CD4-positive, alpha-beta memory T cell (primary cell): ENCODE measurements at regions not wholly inside any gene's neighbourhood (a gene's known extent, or its start where the extent isn't known, plus 50 kb on each side); places are given as distances from the start of the nearest gene placed in this dataset.
"Not testable (repeated sequence)": the region's sequence is repeated elsewhere in the genome, so short reads cannot be mapped to it uniquely, and the experiment has no call there.

Experiments used
- CTCF ChIA-PET: fragments of 350-600 bp; sonication (Branson Sonifier 250); formaldehyde crosslinking; loops from one replicate; lab custom pipeline; 2021; ENCODE audit warnings: inconsistent platforms; ENCODE audit not compliant: partially characterized antibody; lab: Charles Lee
- POLR2A ChIA-PET: fragments of 350-600 bp; sonication (Branson Sonifier 250); formaldehyde crosslinking; loops from one replicate; lab custom pipeline; 2021; ENCODE audit not compliant: partially characterized antibody; lab: Charles Lee
- DNase-seq, 5 donors: peaks; one replicate each; pipeline versions ENCODE4 v3.0.0 to v3.0.0-alpha.2; 2020 to 2022; ENCODE audit warnings: mixed read lengths in 1 of 5
- H3K27ac ChIP-seq: one replicate; pipeline ENCODE4 v1.7.0; 2013; ENCODE audit warnings: low read depth, low read length
- H3K27me3 ChIP-seq: 2 replicates; pipeline ENCODE4 v1.7.0; 2013; ENCODE audit warnings: mild to moderate bottlenecking, low read length, moderate library complexity; ENCODE audit not compliant: insufficient read depth
- H3K36me3 ChIP-seq: 2 replicates; pipeline ENCODE4 v1.7.0; 2013; ENCODE audit warnings: mild to moderate bottlenecking, low read length, moderate library complexity; ENCODE audit not compliant: insufficient read depth
- H3K4me1 ChIP-seq: 2 replicates; pipeline ENCODE4 v1.7.0; 2013; ENCODE audit warnings: mild to moderate bottlenecking, low read length, moderate library complexity; ENCODE audit not compliant: insufficient read depth
- H3K4me3 ChIP-seq, 2 donors: one replicate each; pipeline ENCODE4 v1.7.0; 2013; ENCODE audit warnings: low read length in 2 of 2, mild to moderate bottlenecking in 1 of 2
- H3K9me3 ChIP-seq, 2 donors: one replicate each; pipeline ENCODE4 v1.7.0; 2013; ENCODE audit warnings: low read length in 2 of 2, control low read depth in 1 of 2; ENCODE audit not compliant: control insufficient read depth in 1 of 2
- H3K27ac Mint-ChIP-seq, 7 donors: one replicate each; pipeline ENCODE4 v1.8.0; 2020 to 2021; ENCODE audit warnings: mixed read lengths in 7 of 7, mild to moderate bottlenecking in 6 of 7, inconsistent platforms in 3 of 7, moderate library complexity in 3 of 7
- H3K27me3 Mint-ChIP-seq, 2 donors: one replicate each; pipeline ENCODE4 v1.8.0; 2020 to 2021; ENCODE audit warnings: mixed read lengths in 2 of 2
- H3K36me3 Mint-ChIP-seq, 2 donors: one replicate each; pipeline ENCODE4 v1.8.0; 2020 to 2021; ENCODE audit warnings: mixed read lengths in 2 of 2, inconsistent platforms in 1 of 2, mild to moderate bottlenecking in 1 of 2
- H3K4me1 Mint-ChIP-seq, 4 donors: one replicate each; pipeline ENCODE4 v1.8.0; 2020 to 2021; ENCODE audit warnings: mixed read lengths in 4 of 4, mild to moderate bottlenecking in 1 of 4
- H3K4me3 Mint-ChIP-seq, 8 donors: one replicate each; pipeline ENCODE4 v1.8.0; 2020 to 2021; ENCODE audit warnings: mixed read lengths in 8 of 8, mild to moderate bottlenecking in 7 of 8, moderate library complexity in 6 of 8, inconsistent platforms in 3 of 8
- H3K9me3 Mint-ChIP-seq, 8 donors: one replicate each; pipeline ENCODE4 v1.8.0; 2020 to 2021; ENCODE audit warnings: mixed read lengths in 8 of 8, mild to moderate bottlenecking in 5 of 8, inconsistent platforms in 3 of 8, moderate library complexity in 1 of 8
- intact Hi-C: fragments of 100-400 bp; cut with micrococcal nuclease; formaldehyde crosslinking; loops from one replicate; pipeline ENCODE4 v1.15.1; 2023

- H3K9me3 Mint-ChIP-seq: peaks cover 0 to 8% (median 0%) of the 10 kb centered on the region in 8 donors
Observed at GRCh38 chr13:71303144-71303543, 563.9 kb downstream of the DACH1 start.

GRCh38 chr13:71300602-71301001 is 566.4 kb downstream of the DACH1 start:
- no peaks in the 10 kb centered on the region for H3K4me1 ChIP-seq
- no peak overlapping the region for H3K27ac ChIP-seq
- H3K27me3 ChIP-seq: no peaks in the 10 kb centered on the region
- H3K27me3 Mint-ChIP-seq: no peaks in the 10 kb centered on the region
- H3K4me3 ChIP-seq: no peak overlapping the region
- peaks cover 0 to 11% (median under 1%) of the 10 kb centered on the region in 8 donors for H3K9me3 Mint-ChIP-seq
- no peaks in the 10 kb centered on the region for H3K36me3 ChIP-seq
- no peaks in the 10 kb centered on the region for H3K36me3 Mint-ChIP-seq
- no peaks in the 10 kb centered on the region for H3K4me1 Mint-ChIP-seq
- intact Hi-C loops: no loop called here
- H3K27ac Mint-ChIP-seq: no peak overlapping the region
- CTCF ChIA-PET: no interaction called here
- H3K4me3 Mint-ChIP-seq: no peak overlapping the region
- DNase-seq: no peak
- POLR2A ChIA-PET: no interaction called here
- no peaks in the 10 kb centered on the region for H3K9me3 ChIP-seq

More at GRCh38 chr13:71303144-71303543, 563.9 kb downstream of the DACH1 start:
- Mint-ChIP-seq H3K27me3 (no peaks in the 10 kb centered on the region), H3K4me3 (no peak overlapping the region), H3K27ac (no peak overlapping the region), H3K36me3 (no peaks in the 10 kb centered on the region), H3K4me1 (no peaks in the 10 kb centered on the region)
- CTCF ChIA-PET: no interaction called here
- intact Hi-C loops: no loop called here
- no peaks in the 10 kb centered on the region for H3K9me3 ChIP-seq
- POLR2A ChIA-PET: no interaction called here
- DNase-seq: no peak
- H3K27me3 ChIP-seq: no peaks in the 10 kb centered on the region
- H3K27ac ChIP-seq: no peak overlapping the region
- H3K4me1 ChIP-seq: no peaks in the 10 kb centered on the region
- no peaks in the 10 kb centered on the region for H3K36me3 ChIP-seq
- H3K4me3 ChIP-seq: no peak overlapping the region

- POLR2A ChIA-PET: no interaction called here
- Mint-ChIP-seq H3K9me3 (peaks cover 0 to 6% (median under 1%) of the 10 kb centered on the region in 8 donors), H3K36me3 (peaks cover 0 to 2% of the 10 kb centered on the region in 2 donors), H3K27ac (peak overlapping the region; percentile 83 to 98 (median 95)), H3K4me3 (peak overlapping the region in 7 of 8 donors; percentile 13 to 92 (median 90)), H3K27me3 (peaks cover 0 to 5% of the 10 kb centered on the region in 2 donors), H3K4me1 (peaks cover 10 to 29% (median 22%) of the 10 kb centered on the region in 4 donors)
- Histone ChIP-seq H3K4me1 (peaks cover 18% of the 10 kb centered on the region), H3K9me3 (no peaks in the 10 kb centered on the region), H3K27ac (peak overlapping the region; percentile 47), H3K27me3 (no peaks in the 10 kb centered on the region), H3K4me3 (no peak overlapping the region), H3K36me3 (no peaks in the 10 kb centered on the region)
- DNase-seq: peak in 1 of 5 donors; percentile 8
- intact Hi-C loops: loop anchor here (2.0 to 5.0 kb wide), 2 partner anchors 1436 to 1489 kb away; partner anchors contain the start of genes BORA, DIS3 and MZT1
- CTCF ChIA-PET: no interaction called here
Observed at GRCh38 chr13:71291842-71292146, 575.2 kb downstream of the DACH1 start.

GRCh38 chr13:71290963-71291841 is 575.8 kb downstream of the DACH1 start:
- H3K27me3 Mint-ChIP-seq: peaks cover 0 to 5% of the 10 kb centered on the region in 2 donors
- Histone ChIP-seq H3K4me3 (peak overlapping the region; percentile 49 to 63), H3K27me3 (no peaks in the 10 kb centered on the region), H3K27ac (peak overlapping the region; percentile 47), H3K9me3 (no peaks in the 10 kb centered on the region), H3K36me3 (no peaks in the 10 kb centered on the region), H3K4me1 (peaks cover 18% of the 10 kb centered on the region)
- CTCF ChIA-PET: no interaction called here
- H3K4me1 Mint-ChIP-seq: peaks cover 10 to 29% (median 22%) of the 10 kb centered on the region in 4 donors
- intact Hi-C loops: loop anchor here (2.0 to 5.0 kb wide), 2 partner anchors 1436 to 1490 kb away; partner anchors contain the start of genes BORA, DIS3 and MZT1
- peaks cover 0 to 2% of the 10 kb centered on the region in 2 donors for H3K36me3 Mint-ChIP-seq
- peaks cover 0 to 4% (median 0%) of the 10 kb centered on the region in 8 donors for H3K9me3 Mint-ChIP-seq
- peak; percentile 71 to 81 (median 79) for DNase-seq
- peak overlapping the region; percentile 83 to 98 (median 95) for H3K27ac Mint-ChIP-seq
- POLR2A ChIA-PET: no interaction called here
- peak overlapping the region; percentile 81 to 92 (median 90) for H3K4me3 Mint-ChIP-seq

GRCh38 chr13:71289980-71290379 is 577.0 kb downstream of the DACH1 start:
- H3K27ac ChIP-seq, POLR2A ChIA-PET: not testable (repeated sequence)
- peak overlapping the region in 1 of 2 donors; percentile 63 for H3K4me3 ChIP-seq

GRCh38 chr13:71285700-71286099 is 581.3 kb downstream of the DACH1 start:
- Mint-ChIP-seq H3K4me1 (peaks cover under 1 to 12% (median 7%) of the 10 kb centered on the region in 4 donors), H3K36me3 (peaks cover 0 to under 1% of the 10 kb centered on the region in 2 donors), H3K27me3 (peaks cover 0 to 7% of the 10 kb centered on the region in 2 donors), H3K9me3 (peaks cover 0 to 4% (median 0%) of the 10 kb centered on the region in 8 donors), H3K4me3 (no peak overlapping the region), H3K27ac (no peak overlapping the region)
- Histone ChIP-seq H3K27me3 (no peaks in the 10 kb centered on the region), H3K9me3 (no peaks in the 10 kb centered on the region), H3K4me3 (no peak overlapping the region), H3K36me3 (no peaks in the 10 kb centered on the region), H3K4me1 (peaks cover 6% of the 10 kb centered on the region), H3K27ac (no peak overlapping the region)
- peak in 1 of 5 donors; percentile 3 for DNase-seq
- POLR2A ChIA-PET: no interaction called here
- CTCF ChIA-PET: no interaction called here
- intact Hi-C loops: no loop called here

More at GRCh38 chr13:71289980-71290379, 577.0 kb downstream of the DACH1 start:
- H3K27me3 ChIP-seq, DNase-seq, H3K36me3 ChIP-seq, H3K9me3 ChIP-seq, H3K9me3 Mint-ChIP-seq, CTCF ChIA-PET, H3K27me3 Mint-ChIP-seq, H3K36me3 Mint-ChIP-seq: not testable (repeated sequence)
- H3K4me3 Mint-ChIP-seq: peak overlapping the region in 5 of 8 donors; percentile 26 to 91 (median 42)
- peaks cover 18% of the 10 kb centered on the region for H3K4me1 ChIP-seq
- H3K4me1 Mint-ChIP-seq: peaks cover 10 to 29% (median 22%) of the 10 kb centered on the region in 4 donors
- H3K27ac Mint-ChIP-seq: peak overlapping the region in 5 of 7 donors; percentile 83 to 98 (median 96)
- intact Hi-C loops: loop anchor here (2.0 to 5.0 kb wide), 2 partner anchors 1437 to 1491 kb away; partner anchors contain the start of genes BORA, DIS3 and MZT1

GRCh38 chr13:71278512-71278911 is 588.5 kb downstream of the DACH1 start:
- intact Hi-C loops: no loop called here
- Mint-ChIP-seq H3K36me3 (no peaks in the 10 kb centered on the region), H3K27ac (no peak overlapping the region), H3K4me3 (no peak overlapping the region), H3K4me1 (no peaks in the 10 kb centered on the region), H3K27me3 (peaks cover 0 to 2% of the 10 kb centered on the region in 2 donors), H3K9me3 (peaks cover 0 to 5% (median 0%) of the 10 kb centered on the region in 8 donors)
- H3K9me3 ChIP-seq: no peaks in the 10 kb centered on the region
- ChIA-PET CTCF (no interaction called here), POLR2A (no interaction called here)
- H3K4me1 ChIP-seq: no peaks in the 10 kb centered on the region
- H3K4me3 ChIP-seq: no peak overlapping the region
- H3K27ac ChIP-seq: no peak overlapping the region
- no peaks in the 10 kb centered on the region for H3K27me3 ChIP-seq
- no peaks in the 10 kb centered on the region for H3K36me3 ChIP-seq
- DNase-seq: no peak
